Neuronal stem cell (in vitro differentiated cells): ENCODE measurements at regions not wholly inside any gene's neighbourhood (a gene's known extent, or its start where the extent isn't known, plus 50 kb on each side); places are given as distances from the start of the nearest gene placed in this dataset.

Experiments
- DNase-seq: peaks from one replicate; pipeline ENCODE4 v3.0.0-alpha.2; 2013; ENCODE audit warnings: low spot score
- H2AFZ ChIP-seq: one replicate; pipeline ENCODE4 v1.6.1; 2013; ENCODE audit warnings: mild to moderate bottlenecking, low read length, inconsistent platforms
- H2AK5ac ChIP-seq: 2 replicates; pipeline ENCODE4 v1.6.1; 2013; ENCODE audit warnings: low read depth, mild to moderate bottlenecking, inconsistent platforms, low read length, moderate library complexity, mixed read lengths
- H2BK120ac ChIP-seq: 2 replicates; pipeline ENCODE4 v1.6.1; 2013; ENCODE audit warnings: low read depth, mild to moderate bottlenecking, inconsistent platforms, low read length, moderate library complexity, mixed read lengths
- H2BK12ac ChIP-seq: one replicate; pipeline ENCODE4 v1.6.1; 2013; ENCODE audit warnings: low read length, inconsistent platforms
- H2BK15ac ChIP-seq: 2 replicates; pipeline ENCODE4 v1.6.1; 2013; ENCODE audit warnings: mild to moderate bottlenecking, low read length, inconsistent platforms, mixed read lengths
- H2BK5ac ChIP-seq: one replicate; pipeline ENCODE4 v1.6.1; 2013; ENCODE audit warnings: inconsistent platforms, mild to moderate bottlenecking, low read length, moderate library complexity
- H3K14ac ChIP-seq: one replicate; pipeline ENCODE4 v1.6.1; 2013; ENCODE audit warnings: low read length, inconsistent platforms
- H3K18ac ChIP-seq: 2 replicates; pipeline ENCODE4 v1.6.1; 2013; ENCODE audit warnings: low read length, inconsistent platforms
- H3K23ac ChIP-seq: 2 replicates; pipeline ENCODE4 v1.6.1; 2013; ENCODE audit warnings: low read depth, mild to moderate bottlenecking, mixed read lengths, low read length, inconsistent platforms; ENCODE audit not compliant: poor library complexity
- H3K27ac ChIP-seq: replicated peaks from 3 replicates; pipeline ENCODE4 v1.5.1; 2013; ENCODE audit warnings: low read length, inconsistent platforms
- H3K27me3 ChIP-seq, 3 experiments: 2 replicates each; pipeline ENCODE4 v1.6.1; 2013; ENCODE audit warnings: low read length in 3 of 3, mild to moderate bottlenecking in 2 of 3, inconsistent platforms in 1 of 3, low read depth in 1 of 3, mixed read lengths in 1 of 3, moderate library complexity in 1 of 3; ENCODE audit not compliant: control insufficient read depth in 3 of 3, insufficient read depth in 3 of 3
- H3K36me3 ChIP-seq, 2 donors: replicated peaks in 1 of 2; 2 replicates each; pipeline ENCODE4 v1.6.1; 2013; ENCODE audit warnings: low read length in 2 of 2; ENCODE audit not compliant: control insufficient read depth in 2 of 2, insufficient read depth in 2 of 2
- H3K4ac ChIP-seq: 2 replicates; pipeline ENCODE4 v1.6.1; 2013; ENCODE audit warnings: inconsistent platforms, mild to moderate bottlenecking, low read length, moderate library complexity
- H3K4me1 ChIP-seq, 2 donors: 1 replicate in 1 of 2; 2 replicates in 1 of 2; pipeline ENCODE4 v1.6.1; 2013; ENCODE audit warnings: low read length in 2 of 2, low read depth in 1 of 2; ENCODE audit not compliant: control insufficient read depth in 2 of 2, insufficient read depth in 1 of 2
- H3K4me2 ChIP-seq: one replicate; pipeline ENCODE4 v1.6.1; 2013; ENCODE audit warnings: mild to moderate bottlenecking, low read length, inconsistent platforms; ENCODE audit not compliant: insufficient read depth, poor library complexity, severe bottlenecking
- H3K4me3 ChIP-seq, 2 donors: 2 replicates each; pipeline ENCODE4 v1.5.1; 2013; ENCODE audit warnings: low read length in 2 of 2, mild to moderate bottlenecking in 2 of 2, inconsistent platforms in 1 of 2, moderate library complexity in 1 of 2
- H3K79me1 ChIP-seq: one replicate; pipeline ENCODE4 v1.6.1; 2013; ENCODE audit warnings: low read depth, mild to moderate bottlenecking, inconsistent platforms, low read length, moderate library complexity
- H3K9ac ChIP-seq: one replicate; pipeline ENCODE4 v1.6.1; 2013; ENCODE audit warnings: mild to moderate bottlenecking, low read depth, low read length, inconsistent platforms; ENCODE audit not compliant: poor library complexity
- H3K9me3 ChIP-seq, 2 donors: replicated peaks in 1 of 2; 2 replicates each; pipeline versions ENCODE3 to v1.6.1; 2013; ENCODE audit warnings: low read length in 2 of 2, mild to moderate bottlenecking in 2 of 2, inconsistent platforms in 1 of 2, low read depth in 1 of 2, mixed read lengths in 1 of 2, moderate library complexity in 1 of 2; ENCODE audit not compliant: control insufficient read depth in 2 of 2, insufficient read depth in 1 of 2
- H4K8ac ChIP-seq: one replicate; pipeline ENCODE4 v1.6.1; 2013; ENCODE audit warnings: low read depth, mild to moderate bottlenecking, inconsistent platforms, low read length, moderate library complexity
- H4K91ac ChIP-seq: one replicate; pipeline ENCODE4 v1.6.1; 2013; ENCODE audit warnings: low read length, low read depth, mild to moderate bottlenecking, inconsistent platforms; ENCODE audit not compliant: poor library complexity
- WGBS, 2 donors: extraction: QIAGEN DNeasy Blood & Tissue Kit; methylation state at CpG; one replicate each; pipeline ENCODE4 v1.1.7; 2013; ENCODE audit warnings: missing lambda C conversion rate in 2 of 2, mixed read lengths in 1 of 2; ENCODE audit not compliant: insufficient read length in 2 of 2, insufficient replicate concordance in 1 of 2; ENCODE audit errors: extremely low coverage in 2 of 2; 5-methylcytosine and 5-hydroxymethylcytosine counted together

DNA sequence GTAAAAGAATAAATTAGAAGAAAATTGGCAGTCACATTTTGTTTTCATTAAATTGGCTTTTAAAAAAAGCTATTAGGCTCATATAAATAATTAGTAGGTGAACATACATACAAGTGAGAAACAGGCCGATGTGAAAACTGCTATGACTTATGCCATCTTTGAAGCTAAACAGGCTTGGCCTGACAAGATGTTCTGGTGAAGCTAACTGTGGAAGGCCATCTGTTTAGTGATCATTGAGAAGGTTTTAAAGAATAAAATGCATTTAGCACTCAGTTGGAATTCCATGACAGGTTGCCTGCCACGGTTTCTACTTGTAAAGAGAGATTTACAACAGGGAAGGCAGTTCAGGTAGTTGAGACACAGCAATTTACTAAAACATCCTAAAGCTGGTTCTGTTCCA is 264.0 kb upstream of the AGTR1 start:
- Histone ChIP-seq H3K23ac (no peak overlapping the region), H3K4ac (no peak overlapping the region), H3K18ac (no peak overlapping the region), H2BK12ac (no peak overlapping the region), H3K4me3 (no peak overlapping the region), H3K27me3 (no peaks in the 10 kb centered on the region), H2BK5ac (no peak overlapping the region), H4K8ac (no peak overlapping the region), H3K79me1 (no peaks in the 10 kb centered on the region), H3K4me1 (no peaks in the 10 kb centered on the region), H2AFZ (no peak overlapping the region), H3K9ac (no peak overlapping the region), H3K27ac (no peak overlapping the region), H4K91ac (no peak overlapping the region), H2BK15ac (no peak overlapping the region), H2AK5ac (no peak overlapping the region), H3K9me3 (no peaks in the 10 kb centered on the region), H3K14ac (no peak overlapping the region), H3K4me2 (no peak overlapping the region), H3K36me3 (no peaks in the 10 kb centered on the region), H2BK120ac (no peak overlapping the region)
- no CpG with 5 or more reads among the region's 2 CpGs for whole genome bisulfite sequencing, 2 donors
- DNase-seq, result no peak

DNA sequence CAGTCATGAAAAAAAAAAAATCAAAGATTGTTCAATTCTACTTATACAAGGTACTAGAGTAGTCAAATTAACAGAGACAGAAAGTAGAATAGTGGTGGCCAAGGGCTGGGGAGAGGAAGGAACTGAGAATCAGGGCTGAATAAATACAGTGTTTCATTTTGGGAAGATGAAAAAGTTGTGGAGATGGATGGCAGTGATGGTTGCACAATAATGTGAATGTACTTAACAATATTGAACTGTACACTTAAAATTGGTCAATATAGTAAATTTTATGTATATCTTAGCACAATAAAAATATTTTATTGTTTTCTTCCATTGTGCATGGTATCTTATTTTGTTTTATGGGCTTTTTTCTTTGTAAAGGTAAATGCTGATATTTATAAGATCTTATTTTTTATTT is 262.2 kb upstream of the AGTR1 start:
- Histone ChIP-seq H4K91ac (no peak overlapping the region), H2BK12ac (no peak overlapping the region), H2AK5ac (no peak overlapping the region), H3K4me1 (peaks cover 5 to 10% of the 10 kb centered on the region in 2 donors), H3K9ac (no peak overlapping the region), H3K27me3 (no peaks in the 10 kb centered on the region), H3K4me2 (no peak overlapping the region), H2BK15ac (no peak overlapping the region), H3K4me3 (no peak overlapping the region), H2AFZ (no peak overlapping the region), H4K8ac (no peak overlapping the region), H3K14ac (no peak overlapping the region), H3K36me3 (no peaks in the 10 kb centered on the region), H3K18ac (no peak overlapping the region), H2BK120ac (no peak overlapping the region), H2BK5ac (no peak overlapping the region), H3K23ac (no peak overlapping the region), H3K9me3 (no peaks in the 10 kb centered on the region), H3K79me1 (no peaks in the 10 kb centered on the region), H3K27ac (no peak overlapping the region), H3K4ac (no peak overlapping the region)
- DNase-seq, result no peak

DNA sequence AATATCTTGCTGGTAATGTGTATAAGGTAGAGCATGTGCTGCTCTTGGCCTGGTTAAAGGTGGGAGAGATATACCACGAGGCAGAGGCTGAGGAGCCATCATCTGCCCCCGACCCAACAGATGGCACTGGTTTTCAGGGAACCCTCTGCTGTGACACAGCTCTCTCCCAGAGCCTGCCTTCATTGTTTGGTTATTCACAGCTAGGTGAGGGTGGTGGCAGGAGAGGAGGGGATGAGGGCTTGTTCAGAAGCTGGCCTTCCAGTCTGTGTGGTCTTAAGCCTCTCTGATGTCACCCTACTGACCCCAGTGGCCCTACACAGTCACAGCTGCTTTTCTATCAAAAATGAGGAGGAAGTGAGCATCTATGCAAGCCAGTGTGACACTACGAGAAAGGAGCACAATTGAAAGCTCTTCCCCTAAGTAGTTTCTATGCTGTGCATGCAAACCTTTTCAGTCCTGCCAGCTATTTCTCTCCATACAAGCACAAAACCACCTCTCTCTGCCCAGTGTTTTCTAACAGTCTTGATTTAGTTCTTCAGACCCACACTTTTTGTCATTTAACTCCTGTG is 258.4 kb upstream of the AGTR1 start:
- Histone ChIP-seq H2AFZ (peak overlapping the region; percentile 73), H3K4ac (no peak overlapping the region), H3K4me3 (no peak overlapping the region), H2BK5ac (no peak overlapping the region), H3K23ac (no peak overlapping the region), H4K8ac (no peak overlapping the region), H2AK5ac (no peak overlapping the region), H3K36me3 (no peaks in the 10 kb centered on the region), H3K79me1 (no peaks in the 10 kb centered on the region), H3K4me1 (peaks cover 5 to 10% of the 10 kb centered on the region in 2 donors), H3K9me3 (peaks cover 0 to 3% of the 10 kb centered on the region in 2 donors), H3K4me2 (no peak overlapping the region), H3K14ac (no peak overlapping the region), H3K18ac (no peak overlapping the region), H4K91ac (no peak overlapping the region), H2BK15ac (no peak overlapping the region), H3K27ac (no peak overlapping the region), H2BK120ac (no peak overlapping the region), H2BK12ac (no peak overlapping the region), H3K27me3 (no peaks in the 10 kb centered on the region), H3K9ac (no peak overlapping the region)
- no CpG with 5 or more reads among the region's 3 CpGs for WGBS, 2 donors
- DNase-seq, result peak; percentile 29

DNA sequence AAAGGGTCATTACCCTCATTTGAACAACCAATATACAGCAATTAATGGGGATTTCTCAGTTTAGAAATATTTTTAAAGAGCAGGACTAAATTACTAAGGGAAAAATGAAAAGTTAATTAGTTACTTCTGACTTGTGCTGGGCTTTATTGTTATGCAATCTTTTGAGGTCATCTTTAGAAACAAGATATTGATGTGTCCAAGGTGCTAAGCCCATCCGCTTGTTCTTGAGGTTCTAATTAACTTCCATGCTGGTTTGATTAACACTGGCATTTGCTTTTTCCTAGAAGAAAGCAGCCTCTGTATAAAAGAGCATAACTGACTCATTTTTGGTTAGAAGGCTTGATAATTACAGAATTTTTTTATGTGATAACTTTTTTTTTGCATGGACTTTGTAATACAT is 256.5 kb upstream of the AGTR1 start:
- H3K9ac ChIP-seq, result no peak overlapping the region

More for the DNA sequence above, 256.5 kb upstream of the AGTR1 start:
- H4K8ac ChIP-seq, result no peak overlapping the region
- H3K4ac ChIP-seq, result no peak overlapping the region
- H3K23ac ChIP-seq, result no peak overlapping the region
- no peak overlapping the region for H2AK5ac ChIP-seq
- H3K14ac ChIP-seq, result no peak overlapping the region
- no peak overlapping the region for H3K4me3 ChIP-seq
- no peak overlapping the region for H2BK12ac ChIP-seq
- H3K4me1 ChIP-seq, result peaks cover 5 to 10% of the 10 kb centered on the region in 2 donors
- DNase-seq, result no peak
- H3K36me3 ChIP-seq, result no peaks in the 10 kb centered on the region
- no CpG with 5 or more reads among the region's 1 CpG for WGBS, 2 donors
- peaks cover 0 to 3% of the 10 kb centered on the region in 2 donors for H3K9me3 ChIP-seq
- no peak overlapping the region for H4K91ac ChIP-seq
- H3K79me1 ChIP-seq, result no peaks in the 10 kb centered on the region
- H2BK5ac ChIP-seq, result no peak overlapping the region
- H3K27me3 ChIP-seq, result no peaks in the 10 kb centered on the region
- H2BK120ac ChIP-seq, result no peak overlapping the region
- no peak overlapping the region for H3K27ac ChIP-seq
- no peak overlapping the region for H3K4me2 ChIP-seq
- H2AFZ ChIP-seq, result no peak overlapping the region
- no peak overlapping the region for H2BK15ac ChIP-seq
- H3K18ac ChIP-seq, result no peak overlapping the region
